ENCODE measurements at regions not wholly inside any gene's neighbourhood (a gene's known extent, or its start where the extent isn't known, plus 50 kb on each side); places are given as distances from the start of the nearest gene placed in this dataset.

GRCh38 chr9:1354606-1355005 is 304.4 kb downstream of the DMRT2 start:
- no peak overlapping the region for H3K27ac ChIP-seq (ENCODE audit: low read depth in 1 of 2, low read length in 2 of 2)
- WGBS (ENCODE audit: insufficient coverage), result 71% methylated on average over 1 of the region's 4 CpGs
- no peak for TF ChIP-seq CTCF (IDR thresholded peaks at IDR 0.05)
- no peaks in the 10 kb centered on the region for H3K36me3 ChIP-seq (replicated peaks in 1 of 2; ENCODE audit: control insufficient read depth in 1 of 2, insufficient read depth in 2 of 2, low read length in 2 of 2)
- H3K79me2 ChIP-seq (ENCODE audit: insufficient read depth, low read length), result no peaks in the 10 kb centered on the region
- no peaks in the 10 kb centered on the region for H3K27me3 ChIP-seq (ENCODE audit: control insufficient read depth in 2 of 2, insufficient read depth in 2 of 2, low read length in 2 of 2)
- no peak overlapping the region for H3K27ac Mint-ChIP-seq
- H3K27me3 Mint-ChIP-seq (ENCODE audit: low read depth in 3 of 3), result peaks cover 0 to 3% (median 0%) of the 10 kb centered on the region in 3 donors
- peaks cover 0 to 10% (median 3%) of the 10 kb centered on the region in 7 donors for H3K9me3 Mint-ChIP-seq
- H2AFZ ChIP-seq (ENCODE audit: insufficient read depth, low read depth, low read length, poor library complexity, severe bottlenecking), result no peak overlapping the region
- H3K4me3 Mint-ChIP-seq, result no peak overlapping the region
- no peak overlapping the region for H3K9ac ChIP-seq (ENCODE audit: insufficient read depth, low read length, poor library complexity, severe bottlenecking)
- H3K9me3 ChIP-seq (replicated peaks in 1 of 2; ENCODE audit: control insufficient read depth in 1 of 2, insufficient read depth in 1 of 2, low read length in 2 of 2), result peaks cover 0 to 9% of the 10 kb centered on the region in 2 donors
- DNase-seq, result no peak
- intact Hi-C loops (cut with micrococcal nuclease), result no loop called here
- no peak overlapping the region for H3K4me3 ChIP-seq (replicated peaks in 1 of 3; ENCODE audit: low read depth in 2 of 3, low read length in 3 of 3)
- H3K4me1 Mint-ChIP-seq, result no peaks in the 10 kb centered on the region
- no peaks in the 10 kb centered on the region for H3K36me3 Mint-ChIP-seq
- H3K4me2 ChIP-seq (replicated peaks; ENCODE audit: extremely low read depth, low read length, poor library complexity, severe bottlenecking), result no peak overlapping the region
- H4K20me1 ChIP-seq (ENCODE audit: insufficient read depth, low read length), result no peaks in the 10 kb centered on the region
- H3K4me1 ChIP-seq (ENCODE audit: control insufficient read depth in 1 of 2, insufficient read depth in 2 of 2, low read length in 2 of 2), result no peaks in the 10 kb centered on the region

- no peaks in the 10 kb centered on the region for H3K36me3 Mint-ChIP-seq
- no peaks in the 10 kb centered on the region for H3K4me1 Mint-ChIP-seq
- DNase-seq, result no peak
- no peak overlapping the region for H3K4me2 ChIP-seq (replicated peaks; ENCODE audit: extremely low read depth, low read length, poor library complexity, severe bottlenecking)
- intact Hi-C loops (cut with micrococcal nuclease), result no loop called here
- peaks cover 0 to 10% (median 4%) of the 10 kb centered on the region in 7 donors for H3K9me3 Mint-ChIP-seq
- no CpG with 5 or more reads among the region's 1 CpG for WGBS (ENCODE audit: insufficient coverage)
- H2AFZ ChIP-seq (ENCODE audit: insufficient read depth, low read depth, low read length, poor library complexity, severe bottlenecking), result no peak overlapping the region
- peaks cover 0 to 9% of the 10 kb centered on the region in 2 donors for H3K9me3 ChIP-seq (replicated peaks in 1 of 2; ENCODE audit: control insufficient read depth in 1 of 2, insufficient read depth in 1 of 2, low read length in 2 of 2)
- no peak overlapping the region for H3K4me3 Mint-ChIP-seq
- H3K36me3 ChIP-seq (replicated peaks in 1 of 2; ENCODE audit: control insufficient read depth in 1 of 2, insufficient read depth in 2 of 2, low read length in 2 of 2), result no peaks in the 10 kb centered on the region
- no peak for TF ChIP-seq CTCF (IDR thresholded peaks at IDR 0.05)
- no peaks in the 10 kb centered on the region for H3K27me3 ChIP-seq (ENCODE audit: control insufficient read depth in 2 of 2, insufficient read depth in 2 of 2, low read length in 2 of 2)
- peaks cover 0 to 3% (median 0%) of the 10 kb centered on the region in 3 donors for H3K27me3 Mint-ChIP-seq (ENCODE audit: low read depth in 3 of 3)
- H3K4me1 ChIP-seq (ENCODE audit: control insufficient read depth in 1 of 2, insufficient read depth in 2 of 2, low read length in 2 of 2), result no peaks in the 10 kb centered on the region
- H3K4me3 ChIP-seq (replicated peaks in 1 of 3; ENCODE audit: low read depth in 2 of 3, low read length in 3 of 3), result no peak overlapping the region
- no peaks in the 10 kb centered on the region for H3K79me2 ChIP-seq (ENCODE audit: insufficient read depth, low read length)
- no peak overlapping the region for H3K9ac ChIP-seq (ENCODE audit: insufficient read depth, low read length, poor library complexity, severe bottlenecking)
- no peaks in the 10 kb centered on the region for H4K20me1 ChIP-seq (ENCODE audit: insufficient read depth, low read length)
- no peak overlapping the region for H3K27ac Mint-ChIP-seq
- H3K27ac ChIP-seq (ENCODE audit: low read depth in 1 of 2, low read length in 2 of 2), result no peak overlapping the region
These were observed 305.5 kb downstream of the DMRT2 start for GRCh38 chr9:1355656-1356055.

Data from CD14-positive monocyte (primary cell).